ENCODE measurements at regions not wholly inside any gene's neighbourhood (a gene's known extent, or its start where the extent isn't known, plus 50 kb on each side); places are given as distances from the start of the nearest gene placed in this dataset.
A peak's percentile ranks its signal among the peaks of the same experiment; 100 is the strongest.
"Not testable (repeated sequence)": the region's sequence is repeated elsewhere in the genome, so short reads cannot be mapped to it uniquely, and the experiment has no call there.

DNA sequence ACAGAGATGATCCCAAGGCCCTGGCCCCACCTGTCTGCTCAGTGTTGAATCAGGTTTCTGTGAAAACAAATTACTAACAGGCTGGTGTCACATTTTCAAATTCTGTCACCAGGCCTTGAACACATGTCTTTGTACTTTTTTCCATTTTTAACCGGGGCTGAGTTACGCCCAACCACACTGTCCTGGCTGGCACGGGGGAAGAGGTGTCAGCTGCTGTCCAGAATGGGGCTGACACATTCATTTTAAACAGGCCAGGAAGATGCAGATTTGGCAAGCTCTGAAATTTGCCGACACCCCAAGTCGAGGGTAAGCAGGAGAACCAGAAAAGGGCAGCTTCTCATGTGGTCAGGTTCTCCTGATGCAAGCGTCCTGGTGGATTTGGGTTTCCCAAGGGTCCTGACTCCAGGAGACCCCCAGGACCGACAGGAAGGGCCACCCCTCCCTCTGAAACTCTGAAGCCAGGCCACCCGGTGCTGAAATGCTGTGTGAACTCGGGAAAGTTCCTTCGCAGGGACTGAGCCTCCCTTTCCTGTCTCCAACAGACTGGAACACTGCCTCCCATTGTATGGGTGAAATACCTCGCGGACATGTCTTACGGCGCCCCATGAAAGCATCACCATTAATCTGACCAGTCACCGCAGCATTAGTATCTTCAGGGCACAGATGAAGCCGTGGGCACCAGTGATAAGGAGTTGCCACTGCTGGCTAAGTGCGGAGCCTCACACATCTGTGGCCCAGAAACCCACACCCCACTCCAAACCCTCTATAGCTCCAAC is 90.5 kb upstream of the METTL9 start:
- Histone ChIP-seq H3K36me3 (ENCODE audit: low read depth) (peaks cover 44% of the 10 kb centered on the region), H3K4me1 (ENCODE audit: insufficient read depth, poor library complexity, severe bottlenecking) (peaks cover 21% of the 10 kb centered on the region)
- H3K27me3 ChIP-seq (ENCODE audit: insufficient read depth, poor library complexity, severe bottlenecking); H3K9me3 ChIP-seq (ENCODE audit: severe bottlenecking); H3K4me3 ChIP-seq (ENCODE audit: severe bottlenecking); H3K27ac ChIP-seq (ENCODE audit: poor library complexity, severe bottlenecking); ATAC-seq (ENCODE audit: low read depth): not testable (repeated sequence)
- peak; percentile 33 for DNase-seq (ENCODE audit: low spot score)

DNA sequence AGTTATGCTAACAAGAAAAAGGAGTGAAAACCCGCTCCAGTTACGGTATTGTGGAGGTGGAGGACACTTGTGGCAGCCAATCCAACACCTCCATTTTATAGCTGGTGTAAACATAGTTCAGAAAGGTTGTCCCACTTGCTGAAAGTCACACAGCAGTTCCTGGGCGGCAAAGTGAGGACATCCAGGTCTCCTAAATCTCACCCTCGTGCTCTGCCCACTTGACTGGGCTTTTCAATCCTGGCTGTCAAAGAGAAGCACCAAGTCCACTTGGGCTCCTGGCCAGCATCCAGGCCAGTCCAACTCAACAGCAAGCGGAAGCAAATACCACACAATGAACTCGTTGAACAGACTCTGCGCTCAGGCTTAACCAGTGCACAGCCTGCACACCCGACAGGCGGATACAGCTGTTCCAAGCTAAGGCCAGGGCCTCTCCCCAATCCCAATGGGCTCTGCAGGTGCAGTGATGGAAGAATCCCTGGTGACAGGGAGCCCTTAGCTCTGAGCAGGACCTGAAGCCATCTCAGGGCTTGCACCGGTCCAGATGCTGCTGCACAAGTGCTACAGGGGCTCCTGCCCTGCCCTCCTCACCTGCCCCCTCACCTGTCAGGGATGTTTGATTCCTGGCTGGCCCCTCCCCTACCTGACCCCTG is 89.8 kb upstream of the METTL9 start:
- not testable (repeated sequence) for H3K27me3 ChIP-seq (ENCODE audit: insufficient read depth, poor library complexity, severe bottlenecking); H3K9me3 ChIP-seq (ENCODE audit: severe bottlenecking); ATAC-seq (ENCODE audit: low read depth); H3K4me3 ChIP-seq (ENCODE audit: severe bottlenecking); H3K27ac ChIP-seq (ENCODE audit: poor library complexity, severe bottlenecking)
- Histone ChIP-seq H3K4me1 (ENCODE audit: insufficient read depth, poor library complexity, severe bottlenecking) (peaks cover 28% of the 10 kb centered on the region), H3K36me3 (ENCODE audit: low read depth) (peaks cover 50% of the 10 kb centered on the region)
- peak; percentile 56 for DNase-seq (ENCODE audit: low spot score)

DNA sequence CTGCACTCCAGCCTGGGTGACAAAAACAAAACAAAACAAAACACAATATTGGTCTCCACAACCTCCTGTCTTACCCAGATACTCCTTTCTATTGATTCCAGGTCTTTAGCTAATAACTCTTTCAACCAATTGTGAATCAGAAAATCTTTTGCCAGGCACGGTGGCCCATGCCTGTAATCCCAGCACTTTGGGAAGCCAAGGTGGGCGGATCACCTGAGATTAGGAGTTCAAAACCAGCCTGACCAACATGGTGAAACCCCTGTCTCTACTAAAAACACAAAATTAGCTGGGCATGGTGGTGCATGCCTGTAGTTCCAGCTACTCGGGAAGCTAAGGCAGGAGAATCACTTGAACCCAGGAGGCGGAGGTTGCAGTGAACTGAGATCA is 88.5 kb upstream of the METTL9 start:
- not testable (repeated sequence) for H3K9me3 ChIP-seq (ENCODE audit: severe bottlenecking); H3K4me3 ChIP-seq (ENCODE audit: severe bottlenecking); ATAC-seq (ENCODE audit: low read depth); H3K27me3 ChIP-seq (ENCODE audit: insufficient read depth, poor library complexity, severe bottlenecking)
- DNase-seq (ENCODE audit: low spot score) = peak; percentile 9
- Histone ChIP-seq H3K27ac (ENCODE audit: poor library complexity, severe bottlenecking) (peak overlapping the region; percentile 13), H3K4me1 (ENCODE audit: insufficient read depth, poor library complexity, severe bottlenecking) (peaks cover 35% of the 10 kb centered on the region), H3K36me3 (ENCODE audit: low read depth) (peaks cover 60% of the 10 kb centered on the region)

DNA sequence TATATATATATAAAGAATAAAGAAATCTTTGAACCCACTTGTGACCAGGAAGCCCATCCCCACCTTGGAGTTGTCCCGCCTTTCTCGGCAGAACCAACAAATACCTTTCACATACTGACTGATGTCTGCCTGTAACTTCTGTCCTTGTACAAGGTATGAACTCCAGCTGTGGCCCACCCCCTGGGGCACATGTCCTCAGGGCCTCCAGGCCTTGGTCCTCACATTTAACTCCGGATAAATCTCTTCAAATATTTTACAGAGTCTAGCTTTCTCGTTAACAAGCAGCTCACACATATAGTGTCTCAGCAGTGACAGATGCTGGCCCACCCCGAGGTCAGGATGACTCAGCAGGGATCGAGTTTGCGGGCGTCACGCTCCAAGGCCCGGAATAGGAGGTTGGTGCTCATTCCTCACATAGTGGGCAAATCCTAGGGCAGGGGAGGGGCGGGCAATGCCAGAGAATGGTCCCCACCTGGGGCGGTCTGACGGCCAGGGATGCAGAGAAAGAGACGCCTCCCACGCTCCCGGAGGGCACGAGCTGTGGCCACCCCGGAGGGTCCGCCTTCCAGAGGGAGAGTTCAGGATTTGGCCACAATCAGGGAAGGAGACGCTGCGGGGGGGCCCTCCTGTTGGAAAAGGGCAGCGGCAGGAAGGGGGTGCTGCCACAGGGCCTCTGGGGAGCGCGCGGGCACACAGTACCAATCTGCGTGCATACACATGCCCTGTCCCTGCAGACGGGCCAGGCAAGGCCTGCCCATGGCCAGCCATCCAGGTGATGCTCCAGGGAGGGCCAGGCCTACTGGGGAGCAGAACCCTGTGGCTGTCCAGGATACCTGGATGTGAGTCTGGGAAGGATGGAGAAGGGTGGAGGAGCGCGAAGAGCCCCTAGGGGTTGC is 87.8 kb upstream of the METTL9 start:
- H3K36me3 ChIP-seq (ENCODE audit: low read depth) = peaks cover 59% of the 10 kb centered on the region
- not testable (repeated sequence) for H3K9me3 ChIP-seq (ENCODE audit: severe bottlenecking); H3K27me3 ChIP-seq (ENCODE audit: insufficient read depth, poor library complexity, severe bottlenecking); H3K4me3 ChIP-seq (ENCODE audit: severe bottlenecking)
- peak; percentile 78 for ATAC-seq (ENCODE audit: low read depth)
- H3K4me1 ChIP-seq (ENCODE audit: insufficient read depth, poor library complexity, severe bottlenecking) = peaks cover 40% of the 10 kb centered on the region
- H3K27ac ChIP-seq (ENCODE audit: poor library complexity, severe bottlenecking) = peak overlapping the region; percentile 46
- peak; percentile 86 for DNase-seq (ENCODE audit: low spot score)

DNA sequence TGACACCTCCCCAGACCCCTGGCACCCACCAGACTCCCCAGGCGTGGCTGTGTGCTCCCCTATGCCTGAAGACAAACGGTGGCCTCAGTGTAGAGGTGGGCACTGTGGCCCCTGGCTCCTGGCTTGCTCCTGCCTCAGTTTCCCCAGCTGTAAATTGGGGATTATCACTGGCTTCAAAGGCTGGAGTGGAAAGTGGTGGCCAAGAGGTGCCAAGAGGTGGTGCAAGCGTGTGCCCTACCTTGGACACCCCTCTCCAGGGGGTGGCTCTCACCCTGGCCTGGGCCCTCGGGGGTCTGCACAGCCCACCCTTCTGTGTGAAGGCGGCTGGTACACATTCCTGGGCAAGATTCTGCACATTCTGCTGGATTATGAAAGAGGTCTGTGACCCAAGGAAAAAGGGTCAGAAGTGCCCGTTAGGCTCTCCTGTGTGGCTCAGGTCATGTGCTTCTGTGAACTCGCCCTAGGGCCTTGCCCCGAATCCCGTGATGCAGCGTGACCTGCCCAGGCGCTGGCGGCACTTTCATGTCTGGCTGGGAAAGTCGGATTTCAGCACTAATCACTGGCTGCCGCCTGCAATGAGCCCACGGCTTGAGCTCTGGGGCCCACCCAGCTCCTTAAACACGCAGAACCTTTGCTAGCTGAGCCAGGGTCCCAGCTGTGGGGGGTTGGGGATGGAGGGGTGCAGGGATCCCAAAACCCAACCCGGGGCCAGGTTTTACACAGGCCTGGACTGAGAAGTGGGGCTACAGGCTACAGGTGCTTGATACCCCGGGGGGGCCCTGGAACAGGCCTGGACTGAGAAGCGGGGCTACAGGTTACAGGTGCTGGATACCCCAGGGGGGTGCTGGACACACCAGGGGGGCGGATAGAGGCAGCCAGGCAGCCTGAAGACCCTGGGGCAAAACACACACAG is 86.8 kb upstream of the METTL9 start:
- Histone ChIP-seq H3K27ac (ENCODE audit: poor library complexity, severe bottlenecking) (peak overlapping the region; percentile 46), H3K4me1 (ENCODE audit: insufficient read depth, poor library complexity, severe bottlenecking) (peaks cover 42% of the 10 kb centered on the region)

DNA sequence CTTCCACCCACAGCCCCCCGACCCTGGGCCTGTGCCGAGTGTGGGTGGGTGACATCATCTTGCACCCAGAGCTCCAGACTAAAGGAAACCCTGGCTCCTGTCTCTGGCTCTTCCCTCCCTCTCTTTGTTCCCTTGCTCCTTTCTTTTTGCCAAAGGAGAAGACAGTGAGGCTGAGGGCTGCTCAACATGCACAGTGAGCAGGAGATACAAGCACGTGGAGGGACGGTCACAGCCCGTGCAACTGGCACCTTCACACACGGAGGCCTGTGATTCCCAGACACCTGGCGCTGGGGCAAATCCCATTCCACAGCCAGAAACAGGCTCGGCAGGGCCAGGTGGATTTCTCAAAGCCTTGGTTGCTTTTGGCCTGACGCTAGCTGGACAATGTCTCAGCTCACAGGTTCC is 86.0 kb upstream of the METTL9 start:
- Histone ChIP-seq H3K27ac (ENCODE audit: poor library complexity, severe bottlenecking) (peak overlapping the region; percentile 35), H3K36me3 (ENCODE audit: low read depth) (peaks cover 54% of the 10 kb centered on the region), H3K4me1 (ENCODE audit: insufficient read depth, poor library complexity, severe bottlenecking) (peaks cover 44% of the 10 kb centered on the region)
- DNase-seq (ENCODE audit: low spot score); H3K9me3 ChIP-seq (ENCODE audit: severe bottlenecking); H3K27me3 ChIP-seq (ENCODE audit: insufficient read depth, poor library complexity, severe bottlenecking); ATAC-seq (ENCODE audit: low read depth); H3K4me3 ChIP-seq (ENCODE audit: severe bottlenecking): not testable (repeated sequence)

More for the DNA sequence above, 86.8 kb upstream of the METTL9 start:
- H3K9me3 ChIP-seq (ENCODE audit: severe bottlenecking); H3K27me3 ChIP-seq (ENCODE audit: insufficient read depth, poor library complexity, severe bottlenecking); DNase-seq (ENCODE audit: low spot score); ATAC-seq (ENCODE audit: low read depth); H3K4me3 ChIP-seq (ENCODE audit: severe bottlenecking): not testable (repeated sequence)
- H3K36me3 ChIP-seq (ENCODE audit: low read depth) = peaks cover 56% of the 10 kb centered on the region

DNA sequence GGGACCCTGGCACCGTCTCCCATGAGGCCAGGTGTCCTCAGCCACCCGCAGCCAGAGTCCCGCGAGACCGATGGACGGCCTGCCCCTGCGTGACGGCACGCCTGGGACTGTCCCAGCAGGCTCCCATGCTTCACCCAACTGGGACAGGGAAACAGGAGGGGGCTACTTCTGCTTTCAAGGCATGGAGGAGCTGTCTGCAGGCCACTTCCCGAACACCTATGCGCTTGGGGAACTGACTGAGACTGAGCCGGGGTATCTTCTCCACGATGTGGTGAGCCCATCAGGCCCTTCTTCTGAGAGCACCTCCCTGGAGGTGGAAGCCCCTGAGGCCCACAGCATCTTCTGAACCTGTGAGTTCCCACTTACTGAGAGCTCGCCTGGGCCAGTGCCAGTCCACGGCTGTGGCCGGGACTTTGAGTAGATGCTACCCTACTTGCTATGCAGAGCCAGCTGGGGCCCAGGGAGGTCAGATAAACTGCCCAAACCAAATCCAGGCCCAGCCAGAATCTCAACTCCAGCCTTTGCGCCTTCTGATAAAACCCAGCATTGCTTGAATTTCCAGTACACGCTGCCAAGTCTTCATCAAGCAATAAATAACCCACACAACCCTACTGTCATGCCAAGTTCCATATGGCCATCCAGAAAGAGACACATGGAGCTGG is 85.4 kb upstream of the METTL9 start:
- ATAC-seq (ENCODE audit: low read depth); H3K27me3 ChIP-seq (ENCODE audit: insufficient read depth, poor library complexity, severe bottlenecking); H3K9me3 ChIP-seq (ENCODE audit: severe bottlenecking); H3K4me3 ChIP-seq (ENCODE audit: severe bottlenecking); DNase-seq (ENCODE audit: low spot score): not testable (repeated sequence)
- Histone ChIP-seq H3K27ac (ENCODE audit: poor library complexity, severe bottlenecking) (peak overlapping the region; percentile 35), H3K4me1 (ENCODE audit: insufficient read depth, poor library complexity, severe bottlenecking) (peaks cover 44% of the 10 kb centered on the region), H3K36me3 (ENCODE audit: low read depth) (peaks cover 52% of the 10 kb centered on the region)

DNA sequence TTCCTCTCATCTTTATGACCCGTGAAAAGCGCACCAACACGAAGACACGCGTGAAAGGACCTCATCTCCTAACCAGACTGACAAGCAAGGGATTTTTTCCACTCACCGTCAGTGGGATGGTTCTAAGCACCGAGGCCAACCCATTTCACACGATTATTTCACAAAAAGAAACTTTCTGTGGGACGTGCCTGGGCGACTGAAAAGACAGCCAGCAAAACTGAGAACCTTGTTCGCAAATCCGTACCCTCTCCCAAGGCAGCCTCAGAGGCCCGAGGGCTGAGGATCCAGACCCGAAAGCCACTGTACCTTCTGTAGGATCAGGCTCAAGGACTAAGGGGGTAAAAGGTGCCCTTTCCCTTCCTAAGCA is 84.9 kb upstream of the METTL9 start:
- Histone ChIP-seq H3K27ac (ENCODE audit: poor library complexity, severe bottlenecking) (peak overlapping the region; percentile 35), H3K4me1 (ENCODE audit: insufficient read depth, poor library complexity, severe bottlenecking) (peaks cover 44% of the 10 kb centered on the region), H3K36me3 (ENCODE audit: low read depth) (peaks cover 52% of the 10 kb centered on the region)
- not testable (repeated sequence) for H3K27me3 ChIP-seq (ENCODE audit: insufficient read depth, poor library complexity, severe bottlenecking); H3K9me3 ChIP-seq (ENCODE audit: severe bottlenecking); DNase-seq (ENCODE audit: low spot score); ATAC-seq (ENCODE audit: low read depth); H3K4me3 ChIP-seq (ENCODE audit: severe bottlenecking)

DNA sequence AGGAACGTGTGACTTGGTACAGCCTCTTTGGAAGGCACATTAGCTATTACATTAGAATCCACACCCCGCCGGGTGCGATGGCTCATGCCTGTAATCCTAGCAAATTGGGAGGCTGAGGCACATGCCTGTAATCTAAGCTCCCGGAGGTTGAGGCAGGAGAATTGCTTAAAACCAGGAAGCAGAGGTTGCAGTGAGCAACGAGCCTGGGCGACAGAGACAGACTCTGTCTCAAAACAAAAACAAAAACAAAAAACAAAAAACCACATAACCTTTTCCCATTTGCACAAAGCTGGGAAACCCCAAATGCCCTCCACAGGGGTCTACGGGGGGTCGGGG is 82.7 kb upstream of the METTL9 start:
- H3K4me3 ChIP-seq (ENCODE audit: severe bottlenecking); DNase-seq (ENCODE audit: low spot score); H3K9me3 ChIP-seq (ENCODE audit: severe bottlenecking); ATAC-seq (ENCODE audit: low read depth); H3K27me3 ChIP-seq (ENCODE audit: insufficient read depth, poor library complexity, severe bottlenecking): not testable (repeated sequence)
- Histone ChIP-seq H3K4me1 (ENCODE audit: insufficient read depth, poor library complexity, severe bottlenecking) (peaks cover 46% of the 10 kb centered on the region), H3K27ac (ENCODE audit: poor library complexity, severe bottlenecking) (peak overlapping the region; percentile 92), H3K36me3 (ENCODE audit: low read depth) (peaks cover 44% of the 10 kb centered on the region)

DNA sequence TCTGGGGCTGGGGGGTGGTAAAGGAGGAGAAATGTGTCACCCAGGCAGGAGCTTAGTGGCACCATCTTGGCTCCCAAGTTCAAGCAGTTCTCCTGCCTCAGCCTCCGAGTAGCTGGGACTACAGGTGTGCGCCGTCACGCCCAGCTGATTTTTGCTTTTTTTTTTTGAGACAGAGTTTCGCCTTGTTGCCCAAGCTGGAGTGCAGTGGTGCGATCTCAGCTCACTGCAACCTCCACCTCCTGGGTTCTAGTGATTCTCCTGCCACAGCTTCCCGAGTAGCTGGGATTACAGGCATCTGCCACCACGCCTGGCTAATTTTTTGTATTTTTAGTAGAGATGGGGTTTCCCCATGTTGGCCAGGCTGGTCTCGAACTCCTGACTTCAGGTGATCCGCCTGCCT is 82.1 kb upstream of the METTL9 start:
- peak overlapping the region; percentile 92 for H3K27ac ChIP-seq (ENCODE audit: poor library complexity, severe bottlenecking)
- H3K4me1 ChIP-seq (ENCODE audit: insufficient read depth, poor library complexity, severe bottlenecking) = peaks cover 42% of the 10 kb centered on the region
- H3K27me3 ChIP-seq (ENCODE audit: insufficient read depth, poor library complexity, severe bottlenecking); ATAC-seq (ENCODE audit: low read depth); H3K4me3 ChIP-seq (ENCODE audit: severe bottlenecking); H3K9me3 ChIP-seq (ENCODE audit: severe bottlenecking); DNase-seq (ENCODE audit: low spot score): not testable (repeated sequence)
- H3K36me3 ChIP-seq (ENCODE audit: low read depth) = peaks cover 41% of the 10 kb centered on the region
